ENCODE measurements at regions not wholly inside any gene's neighbourhood (a gene's known extent, or its start where the extent isn't known, plus 50 kb on each side); places are given as distances from the start of the nearest gene placed in this dataset.

DNA sequence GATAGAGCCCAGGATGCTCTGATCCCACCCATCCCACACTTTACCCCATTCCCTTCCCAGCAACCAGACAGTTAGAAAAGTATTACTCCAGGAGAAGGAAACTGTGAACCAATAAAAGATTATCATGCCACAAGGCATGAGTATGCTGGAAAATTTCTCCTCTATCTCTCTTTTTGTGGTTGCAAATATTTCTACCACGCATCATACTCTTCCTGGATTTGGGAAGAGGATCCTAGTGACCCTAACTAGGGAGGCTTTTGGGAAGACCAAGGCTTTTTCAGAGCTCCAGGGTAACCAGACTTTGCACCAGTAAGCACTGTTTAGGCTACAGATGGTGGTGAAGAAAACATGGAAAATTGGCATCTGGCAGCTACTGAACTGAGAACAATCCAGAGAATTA is 257.6 kb upstream of the CLNK start:
- BruUV-seq (replicated peaks) = no TSS peak
- no peak for ATAC-seq
- POLR2A ChIA-PET = no interaction called here

More for the DNA sequence above, 257.6 kb upstream of the CLNK start:
- H3K4me3 ChIP-seq (replicated peaks in 1 of 2; ENCODE audit: low read depth in 1 of 2, low read length in 2 of 2) = no peak overlapping the region
- H2AFZ ChIP-seq (ENCODE audit: low read depth, low read length, poor library complexity, severe bottlenecking) = no peak overlapping the region
- no peaks in the 10 kb centered on the region for H3K79me2 ChIP-seq (ENCODE audit: insufficient read depth, low read length)
- no peaks in the 10 kb centered on the region for H3K27me3 ChIP-seq (ENCODE audit: insufficient read depth, low read length)
- no peaks in the 10 kb centered on the region for H3K36me3 ChIP-seq (ENCODE audit: control insufficient read depth in 1 of 2, insufficient read depth in 2 of 2, low read length in 2 of 2)
- H3K9me2 ChIP-seq (ENCODE audit: insufficient read depth) = no peaks in the 10 kb centered on the region
- DNase-seq (ENCODE audit: low read depth, low spot score) = no peak
- H4K20me1 ChIP-seq (ENCODE audit: insufficient read depth) = no peaks in the 10 kb centered on the region
- H3K4me1 ChIP-seq (ENCODE audit: control insufficient read depth in 1 of 2, insufficient read depth in 2 of 2, low read length in 2 of 2) = no peaks in the 10 kb centered on the region
- peaks cover 0 to 6% of the 10 kb centered on the region in 2 experiments; a peak in 2 of 4 replicates for H3K9me3 ChIP-seq (ENCODE audit: control insufficient read depth in 1 of 2, insufficient read depth in 1 of 2, low read depth in 1 of 2, low read length in 2 of 2)
- H3K4me2 ChIP-seq (ENCODE audit: low read length) = no peak overlapping the region
- ChIA-PET CTCF (no interaction called here), RAD21 (ENCODE audit: low non-redundant PET in 1 of 2, low total read pairs in 2 of 2, uncharacterized antibody in 2 of 2, unreplicated experiment in 2 of 2) (no interaction called here)
- H3K27ac ChIP-seq (ENCODE audit: low read depth, low read length) = no peak overlapping the region
- intact Hi-C loops (cut with micrococcal nuclease) = no loop called here
- H3K9ac ChIP-seq (ENCODE audit: low read length) = no peak overlapping the region
- TF ChIP-seq CEBPB (IDR thresholded peaks at IDR 0.05; ENCODE audit: low read depth) (no peak), MAX (IDR thresholded peaks at IDR 0.05) (no peak), POLR2A (IDR thresholded peaks at IDR 0.05; ENCODE audit: borderline replicate concordance, extremely low read depth, insufficient read depth, insufficient read length) (no peak), EZH2 (IDR thresholded peaks at IDR 0.05) (no peak), FOSL1 (IDR thresholded peaks at IDR 0.05; ENCODE audit: low read depth) (no peak), CTCF (IDR thresholded peaks at IDR 0.05 in 2 of 3, conservative IDR thresholded peaks at IDR 0.05 in 1 of 3; ENCODE audit: borderline replicate concordance in 1 of 3, insufficient read depth in 1 of 3, low read depth in 2 of 3, low read length in 2 of 3) (no peak), RAD21 (IDR thresholded peaks at IDR 0.05; ENCODE audit: low read depth) (no peak), ZFX (IDR thresholded peaks at IDR 0.05) (no peak)
